GM12873 (cell line): ENCODE measurements at regions not wholly inside any gene's neighbourhood (a gene's known extent, or its start where the extent isn't known, plus 50 kb on each side); places are given as distances from the start of the nearest gene placed in this dataset.

Source experiments
- TF ChIP-seq, protein P1 (sequence below): IDR thresholded peaks from 2 replicates; pipeline ENCODE4 v1.5.1; 2012; ENCODE audit warnings: low read depth, mild to moderate bottlenecking, moderate library complexity, low read length, control low read depth; ENCODE audit not compliant: insufficient read depth; ENCODE audit errors: missing control alignments

DNA sequence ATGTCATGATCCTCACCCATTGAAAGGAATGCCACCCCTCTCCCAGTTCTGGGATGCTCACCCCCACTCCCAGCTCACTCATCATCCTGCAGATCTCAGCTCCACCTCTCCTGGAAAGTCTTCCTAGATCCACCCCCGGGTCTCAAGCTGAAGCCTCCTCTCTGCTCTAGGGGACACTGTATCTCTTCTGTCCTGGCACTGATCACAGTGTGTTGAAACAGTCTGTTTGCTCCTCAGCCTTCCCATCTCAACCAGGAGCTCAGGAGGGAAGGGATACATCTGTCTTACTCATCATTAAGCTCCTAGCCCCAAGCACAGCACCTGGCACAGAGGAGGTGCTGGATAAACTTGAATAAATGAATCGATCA lies 80.1 kb downstream of the MRPL14 start:
- TF ChIP-seq, protein P1, sequence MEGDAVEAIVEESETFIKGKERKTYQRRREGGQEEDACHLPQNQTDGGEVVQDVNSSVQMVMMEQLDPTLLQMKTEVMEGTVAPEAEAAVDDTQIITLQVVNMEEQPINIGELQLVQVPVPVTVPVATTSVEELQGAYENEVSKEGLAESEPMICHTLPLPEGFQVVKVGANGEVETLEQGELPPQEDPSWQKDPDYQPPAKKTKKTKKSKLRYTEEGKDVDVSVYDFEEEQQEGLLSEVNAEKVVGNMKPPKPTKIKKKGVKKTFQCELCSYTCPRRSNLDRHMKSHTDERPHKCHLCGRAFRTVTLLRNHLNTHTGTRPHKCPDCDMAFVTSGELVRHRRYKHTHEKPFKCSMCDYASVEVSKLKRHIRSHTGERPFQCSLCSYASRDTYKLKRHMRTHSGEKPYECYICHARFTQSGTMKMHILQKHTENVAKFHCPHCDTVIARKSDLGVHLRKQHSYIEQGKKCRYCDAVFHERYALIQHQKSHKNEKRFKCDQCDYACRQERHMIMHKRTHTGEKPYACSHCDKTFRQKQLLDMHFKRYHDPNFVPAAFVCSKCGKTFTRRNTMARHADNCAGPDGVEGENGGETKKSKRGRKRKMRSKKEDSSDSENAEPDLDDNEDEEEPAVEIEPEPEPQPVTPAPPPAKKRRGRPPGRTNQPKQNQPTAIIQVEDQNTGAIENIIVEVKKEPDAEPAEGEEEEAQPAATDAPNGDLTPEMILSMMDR, result no peak

DNA sequence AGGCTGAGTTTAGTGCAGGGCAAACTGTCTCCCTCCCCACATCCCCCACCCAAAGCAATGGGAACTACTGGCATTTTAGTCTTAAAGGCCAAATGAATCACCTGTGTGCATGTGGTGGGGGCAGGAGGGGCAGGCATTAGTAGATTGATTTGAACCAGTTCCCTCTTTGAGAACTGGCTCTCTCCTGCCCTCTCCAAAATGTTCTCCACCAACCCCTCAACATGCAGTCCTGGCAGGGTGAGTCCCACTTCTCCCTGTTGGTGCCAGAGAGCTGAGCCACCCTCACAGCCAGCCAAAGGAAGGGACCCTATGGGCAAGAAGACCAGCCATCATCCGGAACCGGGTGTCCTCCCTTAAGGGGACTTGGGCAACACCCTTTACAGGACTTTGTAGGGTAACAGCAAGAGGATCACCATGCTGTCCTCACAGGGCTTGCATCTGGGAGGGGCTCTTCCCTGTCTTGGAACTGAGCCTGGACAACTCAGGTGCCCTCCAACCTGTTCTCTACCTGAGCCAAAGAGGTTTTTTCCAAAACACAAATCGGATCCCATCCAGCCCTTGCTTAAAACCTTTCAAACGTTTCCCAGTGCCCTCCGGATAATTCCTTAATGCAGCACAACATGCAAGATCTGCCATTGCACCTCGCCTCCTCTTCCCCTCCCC lies 80.6 kb downstream of the MRPL14 start:
- TF ChIP-seq, protein P1, result no peak

DNA sequence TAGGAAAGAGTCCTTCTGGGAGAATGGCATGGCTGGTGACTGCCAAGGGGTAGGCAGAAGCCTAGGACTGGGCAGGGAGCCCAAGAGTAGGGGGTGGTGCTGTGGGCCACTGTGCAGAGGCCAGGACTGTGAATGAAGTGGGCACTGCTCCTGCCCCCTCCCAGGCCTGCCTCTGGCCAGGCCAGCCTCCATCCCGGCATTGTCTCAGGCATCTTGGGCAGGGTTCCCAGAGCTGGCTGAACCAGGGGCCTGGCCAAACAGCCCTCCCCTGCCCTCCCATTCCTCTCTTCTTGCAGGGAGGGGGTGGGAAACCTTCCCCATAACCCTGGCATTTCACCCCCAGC lies 81.6 kb downstream of the MRPL14 start:
- TF ChIP-seq, protein P1, result no peak

DNA sequence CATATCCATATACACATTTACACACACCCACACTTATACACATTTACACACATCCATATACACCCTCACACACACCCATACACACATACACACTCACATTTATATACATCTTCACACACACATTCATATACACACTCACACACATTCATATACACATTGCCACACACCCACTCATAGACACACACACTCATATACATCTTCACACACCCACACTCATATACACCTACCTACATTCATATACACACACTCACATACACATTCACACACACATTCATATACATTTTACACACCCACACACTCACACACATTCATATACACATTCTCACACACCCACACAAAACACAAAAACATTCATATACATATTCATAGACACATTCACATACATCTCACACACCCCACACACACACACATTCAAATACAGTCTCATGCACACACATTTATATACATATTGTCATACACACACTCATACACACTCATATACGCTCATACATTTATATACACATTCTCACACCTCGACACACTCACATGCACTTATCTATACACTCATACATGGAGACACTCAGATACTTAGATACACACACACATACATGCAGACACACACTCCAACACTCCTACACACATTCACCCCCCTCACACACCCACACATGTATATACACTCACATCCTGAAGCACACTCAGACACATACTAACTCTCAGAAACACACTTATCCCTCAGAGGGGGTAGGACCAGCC lies 82.1 kb downstream of the MRPL14 start:
- TF ChIP-seq, protein P1, result no peak

DNA sequence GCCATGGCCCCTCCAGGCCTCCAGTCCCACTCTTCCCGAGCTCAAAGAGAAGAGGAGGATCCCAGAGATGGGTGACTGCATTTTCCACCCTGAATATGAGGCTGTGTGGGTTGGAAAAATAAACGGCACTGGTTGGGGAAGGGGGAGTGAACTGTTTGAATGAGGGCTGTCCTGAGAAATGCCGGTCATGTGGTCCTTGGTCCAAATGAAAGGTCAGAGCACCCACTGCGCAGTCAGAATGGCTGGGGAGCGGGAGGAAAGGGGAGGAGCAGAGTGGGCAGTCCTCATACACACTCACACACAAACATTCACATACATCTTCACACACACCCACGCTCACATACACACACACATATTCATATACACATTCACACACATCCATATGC lies 83.1 kb downstream of the MRPL14 start:
- TF ChIP-seq, protein P1, result no peak

DNA sequence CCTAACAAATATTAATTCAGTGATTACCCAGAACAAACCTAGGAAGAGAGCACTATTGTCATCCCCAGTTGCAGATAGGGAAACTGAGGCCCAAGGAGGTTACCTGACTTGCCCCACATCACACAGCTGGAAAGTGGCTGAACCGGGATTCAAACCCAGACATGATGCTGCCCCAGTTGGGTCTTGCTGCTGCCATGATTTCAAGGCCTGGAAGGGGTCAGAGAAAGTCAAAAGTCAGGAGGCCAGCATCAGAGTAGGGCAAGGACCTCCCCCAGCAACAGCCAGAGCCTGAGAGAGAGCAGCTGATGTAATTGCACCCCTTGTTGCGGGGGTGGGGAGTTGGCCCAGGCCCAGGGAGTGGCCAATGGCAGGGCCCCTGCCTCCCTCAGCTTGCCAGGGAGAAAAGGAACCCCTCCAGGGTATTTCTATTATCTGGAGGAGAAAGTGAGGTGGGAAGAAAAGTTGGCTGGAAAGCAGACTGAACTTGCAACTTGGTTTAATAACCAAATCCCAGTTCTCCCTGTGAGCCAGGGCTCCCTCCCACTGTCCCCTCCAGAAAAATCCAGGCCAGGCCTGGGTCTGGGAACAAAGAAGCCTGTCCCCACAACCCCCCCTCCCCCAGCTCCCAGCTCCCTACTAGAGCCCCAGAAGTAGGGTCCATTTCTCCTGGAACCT lies 83.6 kb downstream of the MRPL14 start:
- TF ChIP-seq, protein P1, result no peak

DNA sequence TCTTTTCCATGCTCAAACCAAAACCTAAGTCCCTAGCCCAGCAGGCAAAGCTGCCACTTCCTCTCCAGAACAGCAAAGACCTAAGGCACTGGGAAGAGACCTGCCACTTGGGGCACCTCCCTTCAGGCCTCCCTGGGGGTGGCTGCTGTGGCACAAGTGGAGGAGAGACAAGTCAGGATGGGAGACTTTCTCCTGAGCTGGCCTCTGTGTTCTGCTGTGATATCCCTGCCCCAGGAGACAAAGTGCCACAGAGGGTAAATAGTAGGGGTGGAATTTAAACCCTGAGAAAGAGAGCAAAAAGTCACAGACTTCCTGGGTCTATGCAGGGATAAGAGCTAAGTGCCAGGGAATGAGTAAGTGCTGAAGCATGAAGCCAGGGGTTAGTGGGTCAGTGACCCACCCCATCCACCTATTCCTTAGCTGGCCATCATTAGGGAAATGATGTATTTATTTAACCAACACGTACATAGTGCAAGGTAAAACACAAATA lies 84.2 kb downstream of the MRPL14 start:
- TF ChIP-seq, protein P1, result no peak
